ENCODE measurements at regions not wholly inside any gene's neighbourhood (a gene's known extent, or its start where the extent isn't known, plus 50 kb on each side); places are given as distances from the start of the nearest gene placed in this dataset.

GRCh38 chr5:56286015-56286884 lies 53.1 kb upstream of the ANKRD55 start:
- Histone ChIP-seq H3K27ac (no peak overlapping the region), H3K4me1 (ENCODE audit: control insufficient read depth in 1 of 2, low read depth in 2 of 2) (no peaks in the 10 kb centered on the region), H3K4me3 (no peak overlapping the region), H3K9me3 (no peaks in the 10 kb centered on the region), H3K27me3 (replicated peaks; ENCODE audit: insufficient read depth) (no peaks in the 10 kb centered on the region), H3K36me3 (no peaks in the 10 kb centered on the region)
- ATAC-seq (ENCODE audit: insufficient number of reproducible peaks, low FRiP score, low read depth) (no peak), DNase-seq (ENCODE audit: low spot score) (no peak)
- no peak for TF ChIP-seq CTCF (IDR thresholded peaks at IDR 0.05)

GRCh38 chr5:56282951-56283350 lies 49.8 kb upstream of the ANKRD55 start:
- Histone ChIP-seq H3K4me1 (ENCODE audit: control insufficient read depth in 1 of 2, low read depth in 2 of 2) (peaks cover 2 to 21% of the 10 kb centered on the region in 2 donors), H3K27me3 (replicated peaks; ENCODE audit: insufficient read depth) (no peaks in the 10 kb centered on the region), H3K27ac (no peak overlapping the region), H3K36me3 (no peaks in the 10 kb centered on the region), H3K4me3 (no peak overlapping the region), H3K9me3 (no peaks in the 10 kb centered on the region)
- no peak for DNase-seq (ENCODE audit: low spot score)
- TF ChIP-seq CTCF (IDR thresholded peaks at IDR 0.05), result no peak
- ATAC-seq (ENCODE audit: insufficient number of reproducible peaks, low FRiP score, low read depth), result no peak

Measured in thoracic aorta (tissue), 2 donors.